ENCODE measurements at regions not wholly inside any gene's neighbourhood (a gene's known extent, or its start where the extent isn't known, plus 50 kb on each side); places are given as distances from the start of the nearest gene placed in this dataset.
A peak's percentile ranks its signal among the peaks of the same experiment; 100 is the strongest.

GRCh38 chr15:69973880-69974279 is 123.8 kb downstream of the TLE3 start:
- DNase-seq, result no peak

DNA sequence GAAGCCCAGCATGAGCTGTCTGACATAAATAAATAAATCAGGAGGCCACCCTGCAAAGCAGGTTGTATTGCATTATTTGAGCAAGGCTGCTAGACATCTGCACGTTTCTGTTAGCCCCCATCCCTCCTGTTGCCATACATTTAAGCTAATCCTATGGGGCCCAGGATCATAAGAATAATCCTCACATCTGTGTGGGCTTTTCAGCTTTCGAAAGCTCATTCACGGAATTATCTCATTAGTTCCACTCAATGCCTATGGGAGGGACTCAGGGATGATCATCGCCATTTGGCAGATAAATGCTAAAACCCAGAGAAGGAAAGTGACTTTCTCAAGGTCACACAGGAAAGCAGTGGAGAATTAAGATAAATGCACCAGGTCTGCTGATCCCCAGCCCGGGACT is 123.4 kb downstream of the TLE3 start:
- no peak for DNase-seq

GRCh38 chr15:69976366-69976994 is 121.2 kb downstream of the TLE3 start:
- no peak for DNase-seq

- no peak for DNase-seq
Observed at GRCh38 chr15:69978603-69979002, 119.1 kb downstream of the TLE3 start.

GRCh38 chr15:69979262-69979661 is 118.5 kb downstream of the TLE3 start:
- no peak for DNase-seq

GRCh38 chr15:69979783-69980182 is 117.9 kb downstream of the TLE3 start:
- no peak for DNase-seq

DNA sequence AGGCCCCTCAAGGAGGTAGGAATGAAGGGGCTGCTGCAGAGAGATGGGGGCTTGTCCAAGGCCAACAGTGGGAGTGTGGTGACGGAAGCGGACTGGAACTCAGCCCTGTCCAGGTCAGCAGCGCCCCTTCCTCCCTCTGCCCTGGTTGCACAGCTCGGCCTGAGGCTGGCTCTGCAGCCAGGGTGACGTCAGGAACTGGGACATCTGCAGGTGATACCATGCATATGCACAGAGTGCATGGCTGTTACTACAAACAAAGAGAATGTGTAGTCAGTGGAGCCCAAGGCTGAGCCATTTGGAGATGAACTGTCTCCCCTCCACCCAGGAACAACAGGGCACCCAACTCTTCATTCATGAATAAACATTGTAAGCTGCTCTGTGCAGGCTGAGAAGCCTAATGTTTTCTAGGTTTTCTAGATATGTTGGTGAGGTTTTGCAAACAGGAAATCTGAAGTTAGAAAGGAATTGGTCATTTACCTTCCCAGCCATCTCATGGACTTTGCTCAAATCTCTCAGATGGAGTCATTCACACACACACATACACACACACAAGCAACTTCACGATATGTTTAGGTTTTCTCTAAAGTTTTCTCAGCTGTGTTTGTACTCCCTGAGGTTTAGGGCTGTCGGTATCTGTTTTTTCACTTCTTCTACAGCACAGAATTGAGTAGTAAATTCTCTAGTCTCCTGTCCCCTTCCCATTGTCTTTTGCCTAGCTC is 117.2 kb downstream of the TLE3 start:
- no peak for DNase-seq

DNA sequence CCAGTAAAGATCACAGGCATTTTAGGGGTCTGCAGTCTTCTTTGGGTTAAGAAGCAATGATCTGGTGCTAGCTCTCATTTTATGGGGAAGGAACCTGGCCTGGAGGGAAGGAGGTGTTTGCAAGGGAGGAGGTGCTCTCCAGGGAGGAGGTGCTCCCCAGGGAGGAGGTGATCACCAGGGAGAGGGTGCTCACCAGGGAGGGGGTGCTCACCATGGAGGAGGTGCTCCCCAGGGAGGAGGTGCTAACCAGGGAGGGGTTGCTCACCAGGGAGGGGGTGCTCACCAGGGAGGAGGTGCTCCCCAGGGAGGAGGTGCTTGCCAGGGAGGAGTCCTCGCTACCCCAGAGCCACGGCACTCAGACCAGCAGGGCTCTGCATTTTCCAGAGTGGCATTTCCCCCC is 115.7 kb downstream of the TLE3 start:
- DNase-seq, result no peak

DNA sequence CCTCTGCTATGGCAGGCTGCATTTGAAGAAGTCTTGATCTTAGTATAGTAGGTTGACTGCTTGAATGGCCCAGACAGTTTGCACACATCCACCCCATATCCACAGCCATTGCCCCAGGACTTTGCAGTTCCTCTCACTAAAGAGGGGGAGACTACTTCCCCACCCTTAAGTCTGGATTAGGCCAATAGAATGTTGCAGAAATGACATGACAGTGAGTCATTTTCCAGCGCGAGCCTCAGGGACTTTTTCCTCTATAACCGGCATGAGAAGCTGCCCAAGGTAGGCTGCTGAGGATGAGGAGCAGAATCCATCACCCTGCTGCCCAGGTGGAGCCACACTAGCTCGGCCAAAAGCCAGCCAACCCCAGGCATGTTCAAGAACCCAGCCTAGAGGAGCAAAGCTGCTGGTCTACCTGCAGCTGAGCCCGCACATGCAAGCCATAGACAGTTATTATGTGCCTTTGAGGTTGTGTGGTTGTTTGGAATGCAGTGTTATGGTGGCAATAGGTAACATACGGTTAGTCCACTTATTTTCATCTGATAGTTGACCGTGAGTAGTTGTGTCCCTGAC is 113.9 kb downstream of the TLE3 start:
- no peak for DNase-seq

GRCh38 chr15:69987492-69988489 is 109.9 kb downstream of the TLE3 start:
- no peak for DNase-seq

GRCh38 chr15:69988541-69989225 is 109.0 kb downstream of the TLE3 start:
- no peak for DNase-seq

DNA sequence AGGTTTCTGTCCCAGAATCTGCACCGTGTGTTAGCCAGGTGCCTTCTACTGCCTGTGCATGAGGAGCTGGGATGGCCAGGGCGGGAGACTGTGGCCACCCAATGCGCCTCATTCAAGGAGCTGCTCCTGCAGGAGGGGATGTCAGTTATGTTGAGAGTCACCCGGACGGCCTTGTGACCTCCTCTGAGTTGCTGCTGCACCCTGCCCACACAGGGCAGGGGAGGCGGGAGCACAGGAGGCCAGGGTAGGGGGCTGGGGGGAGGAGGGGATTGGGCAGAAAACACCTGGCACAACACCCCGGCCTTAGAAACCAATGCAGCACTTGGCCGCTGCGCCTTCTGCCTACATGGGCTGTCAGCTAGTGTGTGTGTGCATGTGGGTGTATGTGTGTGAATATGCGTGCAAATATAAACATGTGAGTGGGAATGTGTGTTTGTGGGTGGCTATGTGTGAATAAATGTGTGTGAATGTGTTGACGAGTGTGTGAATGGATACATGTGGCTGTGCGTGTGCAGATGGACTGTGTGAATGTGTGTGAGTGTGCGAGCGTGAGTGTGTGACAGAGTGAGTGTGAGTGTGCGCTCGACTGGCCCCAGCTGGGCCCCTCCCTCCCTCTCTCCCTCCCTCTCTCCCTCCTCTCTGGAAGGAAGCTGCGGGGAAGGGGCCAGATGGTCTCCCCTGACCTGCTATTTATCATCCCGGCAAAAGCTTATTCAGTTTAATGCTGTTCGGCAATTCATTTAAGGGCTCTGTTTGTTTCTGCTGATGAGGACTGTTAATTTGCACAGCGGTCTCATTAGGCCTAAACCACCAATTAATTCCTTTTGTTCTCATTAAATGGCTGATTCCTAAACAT is 106.9 kb downstream of the TLE3 start:
- DNase-seq, result no peak

- DNase-seq, result peak; percentile 27
Observed at GRCh38 chr15:69991551-69991980, 106.2 kb downstream of the TLE3 start.

- DNase-seq, result no peak
Observed at GRCh38 chr15:69992348-69992747, 105.4 kb downstream of the TLE3 start.

- no peak for DNase-seq
Observed at GRCh38 chr15:69994429-69995205, 103.1 kb downstream of the TLE3 start.

DNA sequence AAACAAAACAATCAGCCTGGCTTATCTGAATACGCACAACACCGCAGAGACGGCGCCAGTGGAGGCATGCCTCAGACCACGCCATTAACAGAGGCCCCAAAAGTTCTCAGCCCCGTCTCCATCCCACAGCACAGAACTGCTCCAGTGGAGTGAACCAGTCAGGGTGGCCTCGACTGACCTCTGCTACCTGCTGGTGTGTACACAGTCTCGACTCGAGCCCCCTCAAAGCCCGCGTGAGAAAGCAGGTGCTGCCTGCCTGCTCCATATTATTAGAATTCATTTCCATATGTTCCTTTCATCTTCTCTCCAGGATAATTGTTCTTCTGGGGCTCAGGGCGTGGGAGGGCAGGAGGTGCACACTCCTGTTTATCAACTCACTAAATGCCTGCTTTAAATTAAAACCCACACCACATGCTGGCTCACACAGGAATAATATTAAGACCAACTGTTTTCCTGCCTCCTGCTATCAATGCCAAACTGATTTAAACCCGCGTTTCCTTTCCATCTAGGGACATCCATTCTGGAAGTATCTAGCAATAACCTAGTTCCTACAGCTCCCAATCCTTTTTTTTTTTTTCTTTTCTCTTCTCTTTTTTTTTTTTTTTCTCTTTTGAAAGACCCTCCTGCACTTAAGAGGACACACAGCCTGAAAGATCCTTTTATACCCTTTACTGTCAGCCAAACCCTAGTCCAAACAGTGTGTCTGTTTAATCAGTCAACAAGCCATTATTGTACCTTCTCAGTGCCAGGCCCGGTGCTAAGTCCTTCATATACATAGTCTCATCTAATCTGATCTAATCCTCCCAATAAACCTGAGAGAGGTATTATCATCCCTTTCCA is 101.2 kb downstream of the TLE3 start:
- peak; percentile 2 for DNase-seq

- no peak for DNase-seq
Observed at GRCh38 chr15:69997161-69997485, 100.6 kb downstream of the TLE3 start.

Measured in DMS79 treated with DMSO at 0.1 percent for 48 hours (cell line).